Parathyroid adenoma (tissue), 2 donors: ENCODE measurements at regions not wholly inside any gene's neighbourhood (a gene's known extent, or its start where the extent isn't known, plus 50 kb on each side); places are given as distances from the start of the nearest gene placed in this dataset.
"Not testable (repeated sequence)": the region's sequence is repeated elsewhere in the genome, so short reads cannot be mapped to it uniquely, and the experiment has no call there.

ENCODE experiments used
- H2AFZ ChIP-seq: fragments of 300-600 bp; sonication (generic); one replicate; pipeline ENCODE4 v1.7.0; 2017; ENCODE audit warnings: antibody characterized with exemption, mild to moderate bottlenecking
- H3K27ac ChIP-seq: fragments of 300-600 bp; sonication (generic); one replicate; pipeline ENCODE4 v1.7.0; 2017
- H3K27me3 ChIP-seq: fragments of 300-600 bp; sonication (generic); one replicate; pipeline ENCODE4 v1.7.0; 2017; ENCODE audit warnings: low read length; ENCODE audit not compliant: control insufficient read depth, insufficient read depth
- H3K36me3 ChIP-seq: fragments of 300-600 bp; sonication (generic); one replicate; pipeline ENCODE4 v1.7.0; 2017; ENCODE audit warnings: low read length; ENCODE audit not compliant: control insufficient read depth, insufficient read depth
- H3K4me1 ChIP-seq: fragments of 300-600 bp; sonication (generic); one replicate; pipeline ENCODE4 v1.7.0; 2017; ENCODE audit warnings: control low read depth
- H3K4me2 ChIP-seq: fragments of 300-600 bp; sonication (generic); one replicate; pipeline ENCODE4 v1.7.0; 2017; ENCODE audit warnings: low read length
- H3K4me3 ChIP-seq: fragments of 300-600 bp; sonication (generic); one replicate; pipeline ENCODE4 v1.7.0; 2017; ENCODE audit warnings: low read depth, low read length
- H3K79me2 ChIP-seq: fragments of 300-600 bp; sonication (generic); one replicate; pipeline ENCODE4 v1.7.0; 2017; ENCODE audit warnings: control low read depth
- H3K9ac ChIP-seq: fragments of 300-600 bp; sonication (generic); one replicate; pipeline ENCODE4 v1.7.0; 2017; ENCODE audit warnings: mild to moderate bottlenecking
- H3K9me3 ChIP-seq: fragments of 300-600 bp; sonication (generic); one replicate; pipeline ENCODE4 v1.7.0; 2017; ENCODE audit warnings: low read length; ENCODE audit not compliant: control insufficient read depth
- CTCF ChIP-seq: fragments of 300-600 bp; sonication (generic); IDR thresholded peaks from one replicate; pipeline ENCODE4 v1.7.0; 2017; ENCODE audit warnings: antibody characterized with exemption, mild to moderate bottlenecking
- donor health status: primary hyperparathyroidism.

- Histone ChIP-seq H2AFZ (no peak overlapping the region), H3K4me2 (no peak overlapping the region), H3K27me3 (no peaks in the 10 kb centered on the region), H3K4me3 (no peak overlapping the region), H3K79me2 (no peaks in the 10 kb centered on the region), H3K9ac (no peak overlapping the region), H3K9me3 (no peaks in the 10 kb centered on the region), H3K4me1 (no peaks in the 10 kb centered on the region), H3K36me3 (no peaks in the 10 kb centered on the region), H3K27ac (no peak overlapping the region)
- no peak for TF ChIP-seq CTCF
These were observed 90.6 kb downstream of the VCPKMT start for GRCh38 chr14:50025776-50026175.

GRCh38 chr14:50026396-50026795 is 90.0 kb downstream of the VCPKMT start:
- Histone ChIP-seq H3K4me1 (peaks cover 2% of the 10 kb centered on the region), H3K79me2 (no peaks in the 10 kb centered on the region), H3K9ac (no peak overlapping the region), H3K36me3 (no peaks in the 10 kb centered on the region), H3K4me2 (no peak overlapping the region), H3K27ac (no peak overlapping the region), H2AFZ (no peak overlapping the region), H3K27me3 (no peaks in the 10 kb centered on the region), H3K4me3 (no peak overlapping the region), H3K9me3 (no peaks in the 10 kb centered on the region)
- TF ChIP-seq CTCF: no peak

GRCh38 chr14:50027816-50028215 is 88.6 kb downstream of the VCPKMT start:
- no peak overlapping the region for H3K27ac ChIP-seq
- H3K79me2 ChIP-seq: no peaks in the 10 kb centered on the region

GRCh38 chr14:50028458-50028857 is 87.9 kb downstream of the VCPKMT start:
- Histone ChIP-seq H3K9me3 (no peaks in the 10 kb centered on the region), H3K4me2 (no peak overlapping the region), H3K4me3 (no peak overlapping the region), H3K27ac (no peak overlapping the region), H3K79me2 (no peaks in the 10 kb centered on the region), H3K36me3 (no peaks in the 10 kb centered on the region), H3K27me3 (no peaks in the 10 kb centered on the region), H3K9ac (no peak overlapping the region), H3K4me1 (peaks cover 11% of the 10 kb centered on the region), H2AFZ (no peak overlapping the region)
- no peak for TF ChIP-seq CTCF

More at GRCh38 chr14:50027816-50028215, 88.6 kb downstream of the VCPKMT start:
- Histone ChIP-seq H3K36me3 (no peaks in the 10 kb centered on the region), H2AFZ (no peak overlapping the region), H3K4me3 (no peak overlapping the region), H3K9me3 (no peaks in the 10 kb centered on the region), H3K27me3 (no peaks in the 10 kb centered on the region), H3K4me2 (no peak overlapping the region), H3K9ac (no peak overlapping the region), H3K4me1 (peaks cover 11% of the 10 kb centered on the region)
- no peak for TF ChIP-seq CTCF

GRCh38 chr14:50030036-50030435 is 86.3 kb downstream of the VCPKMT start:
- peaks cover 11% of the 10 kb centered on the region for H3K4me1 ChIP-seq
- no peak overlapping the region for H3K4me3 ChIP-seq
- TF ChIP-seq CTCF: no peak
- H3K27me3 ChIP-seq: no peaks in the 10 kb centered on the region
- no peak overlapping the region for H2AFZ ChIP-seq
- H3K27ac ChIP-seq: no peak overlapping the region
- no peaks in the 10 kb centered on the region for H3K9me3 ChIP-seq
- H3K36me3 ChIP-seq: no peaks in the 10 kb centered on the region
- no peaks in the 10 kb centered on the region for H3K79me2 ChIP-seq
- H3K9ac ChIP-seq: no peak overlapping the region
- H3K4me2 ChIP-seq: no peak overlapping the region

GRCh38 chr14:50030911-50031310 is 85.5 kb downstream of the VCPKMT start:
- not testable (repeated sequence) for H3K27ac ChIP-seq, H3K4me2 ChIP-seq, H3K79me2 ChIP-seq, H3K27me3 ChIP-seq, H3K9ac ChIP-seq, H3K9me3 ChIP-seq, H2AFZ ChIP-seq, H3K36me3 ChIP-seq, H3K4me3 ChIP-seq
- H3K4me1 ChIP-seq: peaks cover 11% of the 10 kb centered on the region
